ENCODE measurements at regions not wholly inside any gene's neighbourhood (a gene's known extent, or its start where the extent isn't known, plus 50 kb on each side); places are given as distances from the start of the nearest gene placed in this dataset.

DNA sequence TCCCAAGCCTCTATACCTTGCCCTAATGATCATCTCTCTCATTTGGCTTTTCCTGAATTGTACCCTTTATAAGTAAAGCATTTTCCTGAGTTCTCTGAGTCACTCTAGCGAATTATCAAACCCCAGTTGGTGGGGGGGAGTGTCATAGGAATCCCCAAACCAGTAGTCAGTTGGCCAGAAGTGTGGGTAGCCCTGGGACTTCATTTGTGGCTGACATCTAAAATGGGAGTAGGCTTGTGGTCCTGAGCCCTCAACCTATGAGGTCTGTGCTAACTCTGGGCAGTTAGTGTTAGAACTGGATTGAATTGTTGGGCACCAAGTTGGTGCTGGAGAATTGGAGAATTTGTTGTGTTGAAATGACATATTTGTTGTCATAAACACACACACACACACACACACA lies 91.3 kb downstream of the BBS10 start:
- Mint-ChIP-seq H3K27me3 (ENCODE audit: unreplicated experiment) (no peaks in the 10 kb centered on the region), H3K27ac (ENCODE audit: unreplicated experiment) (no peak overlapping the region), H3K36me3 (ENCODE audit: low read depth, unreplicated experiment) (no peaks in the 10 kb centered on the region), H3K4me1 (ENCODE audit: unreplicated experiment) (peaks cover 12% of the 10 kb centered on the region), H3K4me3 (ENCODE audit: unreplicated experiment) (no peak overlapping the region), H3K9me3 (ENCODE audit: unreplicated experiment) (no peaks in the 10 kb centered on the region)
- DNase-seq (ENCODE audit: low spot score): no peak
- TF ChIP-seq, protein P1, sequence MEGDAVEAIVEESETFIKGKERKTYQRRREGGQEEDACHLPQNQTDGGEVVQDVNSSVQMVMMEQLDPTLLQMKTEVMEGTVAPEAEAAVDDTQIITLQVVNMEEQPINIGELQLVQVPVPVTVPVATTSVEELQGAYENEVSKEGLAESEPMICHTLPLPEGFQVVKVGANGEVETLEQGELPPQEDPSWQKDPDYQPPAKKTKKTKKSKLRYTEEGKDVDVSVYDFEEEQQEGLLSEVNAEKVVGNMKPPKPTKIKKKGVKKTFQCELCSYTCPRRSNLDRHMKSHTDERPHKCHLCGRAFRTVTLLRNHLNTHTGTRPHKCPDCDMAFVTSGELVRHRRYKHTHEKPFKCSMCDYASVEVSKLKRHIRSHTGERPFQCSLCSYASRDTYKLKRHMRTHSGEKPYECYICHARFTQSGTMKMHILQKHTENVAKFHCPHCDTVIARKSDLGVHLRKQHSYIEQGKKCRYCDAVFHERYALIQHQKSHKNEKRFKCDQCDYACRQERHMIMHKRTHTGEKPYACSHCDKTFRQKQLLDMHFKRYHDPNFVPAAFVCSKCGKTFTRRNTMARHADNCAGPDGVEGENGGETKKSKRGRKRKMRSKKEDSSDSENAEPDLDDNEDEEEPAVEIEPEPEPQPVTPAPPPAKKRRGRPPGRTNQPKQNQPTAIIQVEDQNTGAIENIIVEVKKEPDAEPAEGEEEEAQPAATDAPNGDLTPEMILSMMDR (IDR thresholded peaks at IDR 0.05; ENCODE audit: unreplicated experiment): no peak

DNA sequence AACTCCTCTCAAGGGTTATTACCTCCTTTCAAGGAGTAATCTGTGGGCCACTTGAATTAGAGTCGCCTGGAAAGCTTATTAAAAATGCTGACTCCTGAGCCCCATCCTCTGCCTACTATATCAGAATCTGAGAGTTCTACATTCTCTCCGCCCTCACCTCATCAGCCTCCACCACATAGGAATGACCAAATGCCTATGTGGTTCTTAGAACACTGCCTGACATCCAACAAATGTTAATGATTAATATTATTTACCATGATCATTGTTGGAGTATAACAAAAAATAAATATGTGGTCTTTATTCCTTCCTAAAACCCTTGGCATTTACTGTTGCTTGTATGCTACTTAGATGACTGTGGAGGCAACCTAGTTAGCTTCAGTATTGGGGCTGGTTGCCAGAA lies 91.9 kb downstream of the BBS10 start:
- Mint-ChIP-seq H3K27ac (ENCODE audit: unreplicated experiment) (no peak overlapping the region), H3K4me1 (ENCODE audit: unreplicated experiment) (peaks cover 12% of the 10 kb centered on the region), H3K4me3 (ENCODE audit: unreplicated experiment) (no peak overlapping the region), H3K27me3 (ENCODE audit: unreplicated experiment) (no peaks in the 10 kb centered on the region), H3K36me3 (ENCODE audit: low read depth, unreplicated experiment) (no peaks in the 10 kb centered on the region), H3K9me3 (ENCODE audit: unreplicated experiment) (no peaks in the 10 kb centered on the region)
- DNase-seq (ENCODE audit: low spot score): no peak
- TF ChIP-seq, protein P1 (IDR thresholded peaks at IDR 0.05; ENCODE audit: unreplicated experiment): no peak

DNA sequence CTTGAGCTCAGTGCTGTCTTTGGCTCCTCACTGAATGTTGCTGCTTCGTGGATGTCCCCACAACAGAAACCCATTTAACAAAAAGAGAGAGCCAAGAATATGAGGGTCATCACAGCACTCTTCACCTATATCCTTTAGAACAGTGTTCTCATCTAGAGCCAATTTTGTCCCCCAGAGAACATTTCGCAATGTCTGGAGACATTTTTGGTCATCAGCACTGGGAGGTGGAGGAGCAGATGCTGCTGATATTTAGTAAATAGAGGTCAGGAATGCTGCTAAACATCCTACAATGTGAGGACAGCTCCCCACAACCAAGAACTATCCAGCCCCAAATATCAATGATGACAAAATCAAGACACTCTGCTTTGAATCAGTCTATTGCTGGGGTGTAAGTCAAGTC lies 92.5 kb downstream of the BBS10 start:
- Mint-ChIP-seq H3K4me3 (ENCODE audit: unreplicated experiment) (no peak overlapping the region), H3K27me3 (ENCODE audit: unreplicated experiment) (no peaks in the 10 kb centered on the region), H3K9me3 (ENCODE audit: unreplicated experiment) (no peaks in the 10 kb centered on the region), H3K4me1 (ENCODE audit: unreplicated experiment) (peaks cover 12% of the 10 kb centered on the region), H3K27ac (ENCODE audit: unreplicated experiment) (no peak overlapping the region), H3K36me3 (ENCODE audit: low read depth, unreplicated experiment) (no peaks in the 10 kb centered on the region)
- DNase-seq (ENCODE audit: low spot score): no peak
- TF ChIP-seq, protein P1 (IDR thresholded peaks at IDR 0.05; ENCODE audit: unreplicated experiment): no peak

DNA sequence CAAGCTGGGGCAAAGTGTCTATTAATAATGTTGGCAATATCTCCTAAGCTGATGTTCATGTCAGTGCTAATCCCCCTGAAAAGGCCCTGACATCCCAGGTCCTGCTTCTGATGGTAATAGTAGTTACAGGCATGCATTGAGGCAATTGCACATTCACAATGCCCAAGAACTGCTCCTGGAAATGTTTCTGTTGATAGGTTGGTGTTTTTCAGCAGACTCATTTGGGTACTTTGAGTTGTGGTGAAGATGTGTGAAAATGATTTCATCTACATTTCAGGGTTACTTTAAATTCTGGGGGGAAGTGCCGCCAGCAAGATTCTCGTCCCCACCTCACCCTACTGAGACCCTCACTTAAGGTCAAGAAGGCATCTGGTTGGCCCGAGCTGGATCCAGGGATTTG lies 92.9 kb downstream of the BBS10 start:
- DNase-seq (ENCODE audit: low spot score): no peak
- Mint-ChIP-seq H3K4me3 (ENCODE audit: unreplicated experiment) (no peak overlapping the region), H3K27ac (ENCODE audit: unreplicated experiment) (no peak overlapping the region), H3K4me1 (ENCODE audit: unreplicated experiment) (peaks cover 12% of the 10 kb centered on the region), H3K27me3 (ENCODE audit: unreplicated experiment) (no peaks in the 10 kb centered on the region), H3K9me3 (ENCODE audit: unreplicated experiment) (no peaks in the 10 kb centered on the region), H3K36me3 (ENCODE audit: low read depth, unreplicated experiment) (no peaks in the 10 kb centered on the region)
- TF ChIP-seq, protein P1 (IDR thresholded peaks at IDR 0.05; ENCODE audit: unreplicated experiment): no peak

DNA sequence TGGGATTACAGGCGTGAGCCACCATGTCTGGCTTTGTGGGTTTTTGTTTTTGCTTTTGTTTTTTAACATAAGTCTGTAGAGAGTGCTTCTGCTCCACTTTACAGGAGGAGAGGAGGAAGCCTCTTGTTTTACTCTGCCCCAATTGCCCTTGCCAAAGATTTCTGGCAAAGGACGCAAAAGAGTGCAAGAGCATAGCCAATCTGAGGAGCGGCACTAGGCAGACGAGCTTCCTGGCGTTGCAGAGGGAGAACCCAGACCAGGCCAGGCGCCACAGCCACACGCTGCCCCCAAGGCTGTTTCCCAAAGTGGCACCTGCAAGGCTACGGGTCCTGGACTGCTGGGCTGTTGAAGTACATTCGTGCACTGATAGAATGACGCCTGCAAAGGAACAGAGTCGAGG lies 96.2 kb downstream of the BBS10 start:
- Mint-ChIP-seq H3K36me3 (ENCODE audit: low read depth, unreplicated experiment) (no peaks in the 10 kb centered on the region), H3K9me3 (ENCODE audit: unreplicated experiment) (no peaks in the 10 kb centered on the region), H3K4me1 (ENCODE audit: unreplicated experiment) (peaks cover 5% of the 10 kb centered on the region), H3K27me3 (ENCODE audit: unreplicated experiment) (no peaks in the 10 kb centered on the region), H3K27ac (ENCODE audit: unreplicated experiment) (no peak overlapping the region), H3K4me3 (ENCODE audit: unreplicated experiment) (no peak overlapping the region)
- TF ChIP-seq, protein P1 (IDR thresholded peaks at IDR 0.05; ENCODE audit: unreplicated experiment): no peak
- DNase-seq (ENCODE audit: low spot score): no peak
